Activated naive CD4-positive, alpha-beta T cell treated with anti-CD3 and anti-CD28 coated beads, Interleukin-2, amount 50 U/mL, for 24 hours (primary cell): ENCODE measurements at regions not wholly inside any gene's neighbourhood (a gene's known extent, or its start where the extent isn't known, plus 50 kb on each side); places are given as distances from the start of the nearest gene placed in this dataset.
"Not testable (repeated sequence)": the region's sequence is repeated elsewhere in the genome, so short reads cannot be mapped to it uniquely, and the experiment has no call there.

Experiments used
- H3K27ac Mint-ChIP-seq: one replicate; pipeline ENCODE4 v1.8.0; 2021; ENCODE audit warnings: mild to moderate bottlenecking, mixed read lengths
- H3K27me3 Mint-ChIP-seq: one replicate; pipeline ENCODE4 v1.8.0; 2021; ENCODE audit warnings: mixed read lengths
- H3K36me3 Mint-ChIP-seq: one replicate; pipeline ENCODE4 v1.8.0; 2021; ENCODE audit warnings: mixed read lengths
- H3K4me1 Mint-ChIP-seq: one replicate; pipeline ENCODE4 v1.8.0; 2021; ENCODE audit warnings: mixed read lengths
- H3K4me3 Mint-ChIP-seq: one replicate; pipeline ENCODE4 v1.8.0; 2021; ENCODE audit warnings: mild to moderate bottlenecking, mixed read lengths
- H3K9me3 Mint-ChIP-seq: one replicate; pipeline ENCODE4 v1.8.0; 2021; ENCODE audit warnings: mixed read lengths

GRCh38 chr2:160813506-160813858 lies 319.9 kb upstream of the RBMS1 start:
- Mint-ChIP-seq H3K36me3 (no peaks in the 10 kb centered on the region), H3K4me3 (no peak overlapping the region), H3K9me3 (no peaks in the 10 kb centered on the region), H3K27me3 (no peaks in the 10 kb centered on the region), H3K27ac (no peak overlapping the region), H3K4me1 (no peaks in the 10 kb centered on the region)

GRCh38 chr2:160816916-160817499 lies 323.4 kb upstream of the RBMS1 start:
- Mint-ChIP-seq H3K27me3 (no peaks in the 10 kb centered on the region), H3K36me3 (peaks cover 2% of the 10 kb centered on the region), H3K27ac (no peak overlapping the region), H3K4me1 (no peaks in the 10 kb centered on the region), H3K9me3 (peaks cover 6% of the 10 kb centered on the region), H3K4me3 (no peak overlapping the region)

- Mint-ChIP-seq H3K4me3 (no peak overlapping the region), H3K36me3 (peaks cover 16% of the 10 kb centered on the region), H3K9me3 (peaks cover 37% of the 10 kb centered on the region), H3K27me3 (no peaks in the 10 kb centered on the region), H3K4me1 (no peaks in the 10 kb centered on the region), H3K27ac (no peak overlapping the region)
Measured at GRCh38 chr2:160820691-160821090, 327.1 kb upstream of the RBMS1 start.

- H3K9me3 Mint-ChIP-seq, result peaks cover 40% of the 10 kb centered on the region
- H3K36me3 Mint-ChIP-seq, result peaks cover 20% of the 10 kb centered on the region
- H3K27ac Mint-ChIP-seq, result no peak overlapping the region
- H3K4me1 Mint-ChIP-seq, result no peaks in the 10 kb centered on the region
- H3K27me3 Mint-ChIP-seq, result no peaks in the 10 kb centered on the region
- H3K4me3 Mint-ChIP-seq, result no peak overlapping the region
Measured at GRCh38 chr2:160822006-160822405, 328.4 kb upstream of the RBMS1 start.

GRCh38 chr2:160825433-160825832 lies 331.8 kb upstream of the RBMS1 start:
- Mint-ChIP-seq H3K27me3 (no peaks in the 10 kb centered on the region), H3K27ac (no peak overlapping the region), H3K4me1 (peaks cover 9% of the 10 kb centered on the region), H3K4me3 (no peak overlapping the region), H3K9me3 (peaks cover 45% of the 10 kb centered on the region), H3K36me3 (peaks cover 21% of the 10 kb centered on the region)

GRCh38 chr2:160826496-160826895 lies 332.9 kb upstream of the RBMS1 start:
- no peak overlapping the region for H3K4me3 Mint-ChIP-seq
- peaks cover 9% of the 10 kb centered on the region for H3K4me1 Mint-ChIP-seq
- H3K27ac Mint-ChIP-seq, result no peak overlapping the region
- H3K36me3 Mint-ChIP-seq, result peaks cover 20% of the 10 kb centered on the region
- peaks cover 47% of the 10 kb centered on the region for H3K9me3 Mint-ChIP-seq
- no peaks in the 10 kb centered on the region for H3K27me3 Mint-ChIP-seq

GRCh38 chr2:160828076-160828475 lies 332.2 kb upstream of the TANK start:
- peaks cover 35% of the 10 kb centered on the region for H3K9me3 Mint-ChIP-seq
- no peak overlapping the region for H3K27ac Mint-ChIP-seq
- peaks cover 17% of the 10 kb centered on the region for H3K36me3 Mint-ChIP-seq
- no peaks in the 10 kb centered on the region for H3K27me3 Mint-ChIP-seq
- H3K4me1 Mint-ChIP-seq, result peaks cover 9% of the 10 kb centered on the region
- no peak overlapping the region for H3K4me3 Mint-ChIP-seq

- H3K9me3 Mint-ChIP-seq, result peaks cover 11% of the 10 kb centered on the region
- not testable (repeated sequence) for H3K4me1 Mint-ChIP-seq, H3K27ac Mint-ChIP-seq, H3K4me3 Mint-ChIP-seq, H3K27me3 Mint-ChIP-seq, H3K36me3 Mint-ChIP-seq
Measured at GRCh38 chr2:160832381-160832780, 327.8 kb upstream of the TANK start.

- Mint-ChIP-seq H3K9me3 (peaks cover 6% of the 10 kb centered on the region), H3K4me1 (no peaks in the 10 kb centered on the region), H3K27me3 (no peaks in the 10 kb centered on the region), H3K4me3 (no peak overlapping the region), H3K36me3 (no peaks in the 10 kb centered on the region), H3K27ac (no peak overlapping the region)
Measured at GRCh38 chr2:160835166-160835565, 325.1 kb upstream of the TANK start.

- H3K27me3 Mint-ChIP-seq, result no peaks in the 10 kb centered on the region
- no peak overlapping the region for H3K4me3 Mint-ChIP-seq
- no peaks in the 10 kb centered on the region for H3K36me3 Mint-ChIP-seq
- H3K27ac Mint-ChIP-seq, result no peak overlapping the region
- peaks cover 6% of the 10 kb centered on the region for H3K9me3 Mint-ChIP-seq
- H3K4me1 Mint-ChIP-seq, result no peaks in the 10 kb centered on the region
Measured at GRCh38 chr2:160836755-160837154, 323.5 kb upstream of the TANK start.

- Mint-ChIP-seq H3K36me3 (no peaks in the 10 kb centered on the region), H3K4me1 (no peaks in the 10 kb centered on the region), H3K27me3 (no peaks in the 10 kb centered on the region), H3K9me3 (peaks cover 6% of the 10 kb centered on the region), H3K27ac (no peak overlapping the region), H3K4me3 (no peak overlapping the region)
Measured at GRCh38 chr2:160837416-160837815, 322.8 kb upstream of the TANK start.

GRCh38 chr2:160838147-160838546 lies 322.1 kb upstream of the TANK start:
- no peaks in the 10 kb centered on the region for H3K36me3 Mint-ChIP-seq
- H3K9me3 Mint-ChIP-seq, result peaks cover 6% of the 10 kb centered on the region
- H3K27ac Mint-ChIP-seq, result no peak overlapping the region
- no peak overlapping the region for H3K4me3 Mint-ChIP-seq
- no peaks in the 10 kb centered on the region for H3K27me3 Mint-ChIP-seq
- no peaks in the 10 kb centered on the region for H3K4me1 Mint-ChIP-seq

GRCh38 chr2:160838691-160839090 lies 321.5 kb upstream of the TANK start:
- H3K27me3 Mint-ChIP-seq, result no peaks in the 10 kb centered on the region

GRCh38 chr2:160842286-160842685 lies 317.9 kb upstream of the TANK start:
- H3K27me3 Mint-ChIP-seq, result no peaks in the 10 kb centered on the region
- H3K36me3 Mint-ChIP-seq, result peaks cover 6% of the 10 kb centered on the region
- H3K4me3 Mint-ChIP-seq, result no peak overlapping the region

More at GRCh38 chr2:160838691-160839090, 321.5 kb upstream of the TANK start:
- H3K9me3 Mint-ChIP-seq, result peaks cover 6% of the 10 kb centered on the region
- no peak overlapping the region for H3K4me3 Mint-ChIP-seq
- H3K4me1 Mint-ChIP-seq, result no peaks in the 10 kb centered on the region
- H3K36me3 Mint-ChIP-seq, result peaks cover 4% of the 10 kb centered on the region
- H3K27ac Mint-ChIP-seq, result no peak overlapping the region

GRCh38 chr2:160859096-160859495 lies 301.1 kb upstream of the TANK start:
- no peaks in the 10 kb centered on the region for H3K36me3 Mint-ChIP-seq
- no peaks in the 10 kb centered on the region for H3K9me3 Mint-ChIP-seq
- H3K4me1 Mint-ChIP-seq, result peaks cover 11% of the 10 kb centered on the region
- H3K27me3 Mint-ChIP-seq, result no peaks in the 10 kb centered on the region
- H3K4me3 Mint-ChIP-seq, result no peak overlapping the region
- H3K27ac Mint-ChIP-seq, result no peak overlapping the region

More at GRCh38 chr2:160842286-160842685, 317.9 kb upstream of the TANK start:
- H3K27ac Mint-ChIP-seq, result no peak overlapping the region
- H3K4me1 Mint-ChIP-seq, result no peaks in the 10 kb centered on the region
- H3K9me3 Mint-ChIP-seq, result peaks cover 21% of the 10 kb centered on the region

GRCh38 chr2:160862226-160862625 lies 298.0 kb upstream of the TANK start:
- H3K9me3 Mint-ChIP-seq, result no peaks in the 10 kb centered on the region
- H3K27me3 Mint-ChIP-seq, result no peaks in the 10 kb centered on the region
- H3K4me3 Mint-ChIP-seq, result no peak overlapping the region
- H3K27ac Mint-ChIP-seq, result no peak overlapping the region
- peaks cover 11% of the 10 kb centered on the region for H3K4me1 Mint-ChIP-seq
- H3K36me3 Mint-ChIP-seq, result no peaks in the 10 kb centered on the region

GRCh38 chr2:160868891-160869290 lies 291.3 kb upstream of the TANK start:
- H3K36me3 Mint-ChIP-seq, result no peaks in the 10 kb centered on the region
- H3K27me3 Mint-ChIP-seq, result no peaks in the 10 kb centered on the region
- no peak overlapping the region for H3K27ac Mint-ChIP-seq
- no peaks in the 10 kb centered on the region for H3K4me1 Mint-ChIP-seq
- H3K4me3 Mint-ChIP-seq, result no peak overlapping the region
- H3K9me3 Mint-ChIP-seq, result no peaks in the 10 kb centered on the region
